ENCODE measurements at regions not wholly inside any gene's neighbourhood (a gene's known extent, or its start where the extent isn't known, plus 50 kb on each side); places are given as distances from the start of the nearest gene placed in this dataset.

GRCh38 chr9:106684940-106685695, 177.8 kb upstream of the ZNF462 start:
- TF ChIP-seq ELF4 (CRISPR knock-in tag; IDR thresholded peaks at IDR 0.05; ENCODE audit: low read depth) (no peak), ZNF512 (CRISPR knock-in tag; IDR thresholded peaks at IDR 0.05; ENCODE audit: borderline replicate concordance) (no peak), ATF3 (CRISPR knock-in tag; conservative IDR thresholded peaks at IDR 0.05) (no peak), CTCF (IDR thresholded peaks at IDR 0.05) (no peak), MAX (CRISPR knock-in tag; IDR thresholded peaks at IDR 0.05) (no peak), JUN (CRISPR knock-in tag; IDR thresholded peaks at IDR 0.05) (no peak), MLX (CRISPR knock-in tag; IDR thresholded peaks at IDR 0.05) (no peak), TEAD4 (CRISPR knock-in tag; IDR thresholded peaks at IDR 0.05) (no peak), RELA (CRISPR knock-in tag; IDR thresholded peaks at IDR 0.05; ENCODE audit: borderline replicate concordance) (no peak), E2F4 (CRISPR knock-in tag; IDR thresholded peaks at IDR 0.05; ENCODE audit: borderline replicate concordance, low read depth) (no peak), ZNF281 (CRISPR knock-in tag; IDR thresholded peaks at IDR 0.05) (no peak)

All from WTC11 (cell line).